MG63 (cell line): ENCODE measurements at regions not wholly inside any gene's neighbourhood (a gene's known extent, or its start where the extent isn't known, plus 50 kb on each side); places are given as distances from the start of the nearest gene placed in this dataset.

Source experiments
- DNase-seq: peaks from one replicate; pipeline ENCODE4 v3.0.0-alpha.2; 2020
- H3K27me3 ChIP-seq: fragments of 250-450 bp; sonication (Bioruptor Pico); 2 replicates; pipeline ENCODE4 v1.5.1; 2020; ENCODE audit warnings: mild to moderate bottlenecking, moderate library complexity
- H3K36me3 ChIP-seq: fragments of 250-450 bp; sonication (Bioruptor Pico); 2 replicates; pipeline ENCODE4 v1.5.1; 2020; ENCODE audit warnings: mild to moderate bottlenecking, moderate library complexity
- H3K4me3 ChIP-seq: fragments of 250-450 bp; sonication (Bioruptor Pico); 2 replicates; pipeline ENCODE4 v1.5.1; 2020; ENCODE audit warnings: mild to moderate bottlenecking, moderate library complexity
- H3K9me3 ChIP-seq: fragments of 250-450 bp; sonication (Bioruptor Pico); 2 replicates; pipeline ENCODE4 v1.5.1; 2020; ENCODE audit warnings: mild to moderate bottlenecking, moderate library complexity

GRCh38 chr2:120864981-120865380, 129.3 kb downstream of the GLI2 start:
- H3K36me3 ChIP-seq, result no peaks in the 10 kb centered on the region
- no peaks in the 10 kb centered on the region for H3K9me3 ChIP-seq
- H3K27me3 ChIP-seq, result no peaks in the 10 kb centered on the region
- H3K4me3 ChIP-seq, result no peak overlapping the region
- DNase-seq, result peak; percentile 70

DNA sequence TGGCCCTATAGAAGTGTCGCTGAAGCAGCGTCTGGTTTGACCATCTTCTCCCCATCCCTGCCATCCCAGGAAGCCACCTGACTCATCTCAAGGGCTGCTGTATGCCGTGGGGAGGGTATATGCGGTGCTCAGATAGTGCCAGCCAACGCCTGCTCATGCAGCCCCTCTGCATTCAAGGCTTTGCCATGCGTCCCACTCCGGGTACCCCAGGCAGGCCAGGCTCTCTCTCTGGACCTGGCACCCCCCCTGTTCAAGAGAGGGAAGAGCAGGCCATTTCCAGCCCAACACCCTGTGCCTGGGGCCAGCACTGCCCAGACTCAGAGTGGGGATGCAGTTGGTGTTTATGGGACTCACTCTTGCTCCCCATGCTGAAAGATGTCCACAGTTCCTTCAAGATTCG, 130.0 kb downstream of the GLI2 start:
- H3K4me3 ChIP-seq, result no peak overlapping the region
- H3K9me3 ChIP-seq, result no peaks in the 10 kb centered on the region
- no peak for DNase-seq
- no peaks in the 10 kb centered on the region for H3K27me3 ChIP-seq
- no peaks in the 10 kb centered on the region for H3K36me3 ChIP-seq

DNA sequence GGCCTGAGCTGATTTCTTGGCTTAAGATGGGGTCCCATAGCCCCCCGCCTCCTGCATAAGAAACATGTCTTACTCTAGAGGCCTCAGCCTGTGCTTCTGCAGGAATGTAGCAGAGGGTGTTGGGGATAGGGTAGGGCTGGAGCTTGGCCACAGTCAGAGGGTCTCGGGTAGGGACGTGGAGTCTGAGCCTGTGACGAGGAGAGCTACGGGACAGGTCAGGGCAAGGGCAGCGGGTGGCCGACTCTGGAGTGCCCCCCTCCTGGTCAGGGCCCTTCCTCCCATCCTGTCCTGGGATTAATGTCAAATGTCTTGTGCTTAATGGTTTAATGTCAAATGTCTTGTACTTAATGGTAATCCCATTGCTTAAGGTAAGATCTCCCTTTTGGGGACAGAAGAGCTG, 130.4 kb downstream of the GLI2 start:
- no peak for DNase-seq
- Histone ChIP-seq H3K27me3 (no peaks in the 10 kb centered on the region), H3K4me3 (no peak overlapping the region), H3K9me3 (no peaks in the 10 kb centered on the region), H3K36me3 (no peaks in the 10 kb centered on the region)

DNA sequence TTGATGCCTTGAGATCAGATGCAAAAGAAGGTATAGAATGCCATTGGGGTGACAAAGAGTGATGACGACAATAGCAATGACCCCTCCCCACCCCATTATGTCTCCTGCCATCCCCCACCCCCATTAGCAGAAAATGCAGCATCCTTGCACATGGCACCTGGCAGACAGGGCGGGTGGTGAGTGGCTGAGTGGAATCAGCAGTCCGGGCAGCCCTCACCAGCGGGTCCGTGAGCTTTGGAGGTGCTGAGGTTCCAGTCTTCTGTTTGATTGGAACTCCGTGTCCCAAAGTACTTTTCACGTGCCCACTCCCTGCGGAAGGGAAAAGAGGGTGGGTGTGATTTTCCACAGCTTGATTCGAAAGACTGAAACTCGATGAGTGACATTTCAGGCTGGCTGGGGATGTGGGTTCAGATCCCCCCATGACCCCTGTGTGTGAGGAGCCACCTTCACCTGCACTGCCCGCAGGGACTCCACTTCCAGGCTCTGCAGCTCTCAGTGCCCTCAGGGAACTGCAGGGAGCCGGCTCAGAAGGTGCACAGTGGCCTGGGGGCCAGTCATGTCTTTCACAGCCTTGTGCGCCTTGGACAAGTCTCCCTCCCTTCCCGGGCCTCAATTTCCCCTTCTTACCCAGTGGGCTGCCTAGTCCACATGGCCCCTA, 130.9 kb downstream of the GLI2 start:
- Histone ChIP-seq H3K9me3 (no peaks in the 10 kb centered on the region), H3K4me3 (peak overlapping the region; percentile 35), H3K36me3 (no peaks in the 10 kb centered on the region), H3K27me3 (no peaks in the 10 kb centered on the region)
- no peak for DNase-seq

- no peaks in the 10 kb centered on the region for H3K27me3 ChIP-seq
- peak; percentile 89 for DNase-seq
- peak overlapping the region; percentile 35 for H3K4me3 ChIP-seq
- no peaks in the 10 kb centered on the region for H3K9me3 ChIP-seq
- H3K36me3 ChIP-seq, result no peaks in the 10 kb centered on the region
Measured at GRCh38 chr2:120867290-120868241, 131.9 kb downstream of the GLI2 start.

GRCh38 chr2:120868366-120868765, 132.7 kb downstream of the GLI2 start:
- no peak for DNase-seq
- H3K4me3 ChIP-seq, result no peak overlapping the region
- no peaks in the 10 kb centered on the region for H3K9me3 ChIP-seq
- H3K36me3 ChIP-seq, result no peaks in the 10 kb centered on the region
- no peaks in the 10 kb centered on the region for H3K27me3 ChIP-seq

DNA sequence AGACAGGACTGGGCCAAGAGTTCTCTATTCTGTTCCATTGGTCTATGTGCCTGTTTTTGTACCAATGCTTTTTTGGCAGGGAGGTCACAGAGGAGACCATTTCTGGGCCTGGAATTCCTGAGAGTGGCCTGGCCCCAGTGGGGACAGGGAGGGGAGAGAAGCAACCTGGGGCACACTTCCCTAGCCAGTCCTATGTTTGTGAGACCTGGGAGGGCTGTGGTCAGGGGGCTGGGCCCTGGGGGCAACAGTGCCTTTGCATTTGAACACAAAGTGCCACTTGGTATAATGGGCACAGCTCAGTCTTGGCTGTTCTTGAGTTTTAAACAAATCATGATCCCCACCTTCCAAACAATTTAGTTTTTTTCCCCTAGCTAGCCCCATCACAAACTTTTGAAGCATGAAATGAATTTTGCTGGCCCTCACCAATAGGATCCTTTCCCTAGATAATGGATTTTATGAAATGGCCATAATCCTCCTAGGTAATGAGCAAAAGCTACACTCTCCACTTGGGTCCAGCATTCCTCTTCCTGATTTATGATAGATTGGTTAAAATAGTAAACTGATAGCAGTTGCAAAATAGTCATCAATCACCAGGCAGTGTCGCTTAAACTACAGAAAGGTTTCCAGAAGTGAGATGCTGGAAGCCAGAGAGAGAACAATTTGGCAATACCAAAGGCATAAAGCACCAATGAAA, 133.5 kb downstream of the GLI2 start:
- H3K4me3 ChIP-seq, result no peak overlapping the region
- H3K27me3 ChIP-seq, result no peaks in the 10 kb centered on the region
- DNase-seq, result no peak
- no peaks in the 10 kb centered on the region for H3K36me3 ChIP-seq
- no peaks in the 10 kb centered on the region for H3K9me3 ChIP-seq

DNA sequence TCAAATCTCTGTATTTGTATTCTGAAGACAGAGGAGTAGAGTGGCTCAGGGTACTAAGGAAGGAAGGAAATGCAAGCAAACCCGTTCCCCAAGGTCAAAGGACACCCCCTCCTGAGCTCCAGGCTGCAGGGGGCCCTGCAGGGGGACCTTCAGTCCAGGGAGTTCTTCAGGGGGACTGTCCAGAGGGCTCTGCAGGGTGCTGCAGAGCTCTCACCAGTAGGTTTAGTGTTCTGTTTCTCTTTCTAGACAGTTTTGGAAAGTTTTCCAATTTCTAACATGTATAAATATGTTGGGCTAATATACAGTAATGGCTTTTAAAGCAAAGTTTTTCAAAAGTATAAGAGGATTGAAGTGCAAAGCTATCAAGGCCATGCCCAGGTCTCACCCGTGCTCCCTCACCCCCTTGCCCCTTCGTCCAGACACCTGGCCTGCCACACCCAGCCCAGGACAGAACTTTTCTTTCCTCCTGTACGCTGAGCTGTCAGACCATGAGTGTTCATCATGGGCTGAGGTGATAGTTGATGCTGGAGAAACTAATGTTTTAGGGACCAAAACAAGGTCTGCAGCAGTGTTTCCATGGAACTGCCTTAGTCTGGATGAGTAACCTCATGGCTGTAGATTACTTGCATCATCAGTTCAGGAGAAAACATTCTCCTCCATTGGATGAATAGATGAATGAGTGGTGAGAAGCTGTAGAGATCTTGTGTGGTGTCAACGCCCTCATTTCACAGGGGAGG, 134.2 kb downstream of the GLI2 start:
- H3K9me3 ChIP-seq, result no peaks in the 10 kb centered on the region
- H3K36me3 ChIP-seq, result no peaks in the 10 kb centered on the region
- no peak for DNase-seq
- no peak overlapping the region for H3K4me3 ChIP-seq
- no peaks in the 10 kb centered on the region for H3K27me3 ChIP-seq

DNA sequence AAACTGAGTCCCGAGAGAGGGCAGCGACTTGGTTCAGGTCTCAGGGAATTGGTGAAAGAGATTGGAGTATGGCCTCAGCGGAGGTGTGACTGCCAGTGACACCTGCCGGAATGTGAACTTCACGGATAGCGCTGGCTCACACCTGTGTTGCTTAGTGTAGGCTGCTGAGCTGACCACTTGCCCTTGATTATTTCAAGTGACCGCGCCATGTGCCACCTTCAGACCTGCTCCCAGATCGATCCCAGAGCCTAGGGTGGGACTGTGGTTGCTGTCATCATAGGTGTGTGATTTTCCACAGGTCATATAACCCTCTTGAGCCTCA, 134.8 kb downstream of the GLI2 start:
- H3K4me3 ChIP-seq, result no peak overlapping the region
- no peaks in the 10 kb centered on the region for H3K36me3 ChIP-seq
- no peaks in the 10 kb centered on the region for H3K9me3 ChIP-seq
- no peak for DNase-seq
- H3K27me3 ChIP-seq, result no peaks in the 10 kb centered on the region

DNA sequence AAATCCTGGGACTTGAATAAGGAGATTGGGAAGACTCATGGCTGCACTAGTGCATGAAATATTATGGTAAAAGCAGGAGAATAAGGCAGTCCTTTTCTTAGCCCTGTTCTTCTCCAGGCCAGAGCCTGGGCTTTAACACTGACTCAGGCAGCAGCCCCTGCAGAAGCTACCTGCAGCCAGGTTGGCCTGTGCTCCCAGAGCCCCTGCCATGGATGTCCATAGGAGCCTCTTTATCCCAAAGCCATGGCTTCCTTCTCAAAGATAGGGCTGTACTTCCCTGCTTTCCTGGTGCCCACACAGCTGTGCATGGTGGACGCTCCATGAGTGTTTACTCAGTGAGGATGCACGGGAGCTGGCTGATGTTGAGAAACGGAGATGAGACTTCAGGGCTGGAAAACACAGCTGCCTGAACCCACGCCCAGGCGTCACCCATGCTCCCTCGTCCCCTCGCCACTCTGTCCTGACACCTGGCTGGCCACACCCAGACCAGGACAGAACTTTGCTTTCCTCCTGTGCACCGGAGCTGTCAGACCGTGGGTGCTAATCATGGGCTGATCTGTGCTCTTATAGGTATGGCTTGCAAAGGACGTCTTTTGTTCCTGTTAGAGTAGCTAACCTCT, 135.5 kb downstream of the GLI2 start:
- no peak for DNase-seq
- no peak overlapping the region for H3K4me3 ChIP-seq
- no peaks in the 10 kb centered on the region for H3K36me3 ChIP-seq
- no peaks in the 10 kb centered on the region for H3K9me3 ChIP-seq
- H3K27me3 ChIP-seq, result no peaks in the 10 kb centered on the region

GRCh38 chr2:120871881-120872620, 136.4 kb downstream of the GLI2 start:
- H3K9me3 ChIP-seq, result no peaks in the 10 kb centered on the region
- H3K36me3 ChIP-seq, result no peaks in the 10 kb centered on the region
- H3K4me3 ChIP-seq, result no peak overlapping the region
- H3K27me3 ChIP-seq, result no peaks in the 10 kb centered on the region
- DNase-seq, result no peak

DNA sequence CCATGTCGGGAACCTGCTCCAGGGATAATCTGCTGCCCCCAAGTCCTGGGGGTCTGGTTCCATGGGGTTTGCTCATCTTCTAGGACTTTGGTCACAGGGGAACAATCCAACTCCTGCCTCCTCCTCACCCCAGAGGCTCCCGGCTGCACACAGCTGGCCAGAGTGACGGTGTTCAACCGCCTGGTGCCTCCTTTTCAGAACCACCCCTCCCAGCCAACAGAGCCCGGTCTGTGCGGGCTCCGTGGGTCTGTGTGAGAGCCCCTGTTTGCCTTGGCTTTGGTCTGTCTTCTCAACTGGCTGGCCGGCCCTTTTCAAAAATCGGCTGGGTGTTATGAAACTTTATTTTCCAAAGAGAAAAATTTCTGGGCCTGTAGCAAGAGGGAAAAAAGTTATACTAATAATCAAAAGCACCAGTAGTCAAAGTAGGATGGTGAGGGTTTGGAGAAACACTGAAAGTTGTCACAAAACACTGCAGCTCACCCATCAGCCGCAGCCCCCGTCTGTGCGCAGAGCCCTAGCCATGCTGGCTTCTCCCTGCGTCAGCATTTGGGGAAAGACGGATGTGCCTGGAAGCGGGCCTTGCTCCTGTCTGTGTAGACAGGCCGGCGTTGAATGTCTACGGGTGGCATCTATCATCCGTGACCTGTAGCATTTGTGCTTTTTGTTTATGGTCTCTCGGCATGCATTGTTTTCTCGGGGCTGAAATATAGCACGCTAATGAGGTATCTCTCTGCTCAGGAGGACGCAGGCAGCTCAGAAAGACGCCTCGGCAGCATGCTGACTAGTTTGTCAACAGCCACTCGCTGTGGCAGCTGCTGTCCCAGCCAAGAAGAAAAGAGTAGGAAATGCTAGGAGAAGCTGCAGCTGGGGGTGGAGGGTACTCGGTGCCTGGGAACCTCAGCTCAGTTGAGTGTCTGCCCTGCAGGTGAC, 138.6 kb downstream of the GLI2 start:
- H3K4me3 ChIP-seq, result no peak overlapping the region
- no peaks in the 10 kb centered on the region for H3K9me3 ChIP-seq
- no peaks in the 10 kb centered on the region for H3K36me3 ChIP-seq
- no peak for DNase-seq
- H3K27me3 ChIP-seq, result no peaks in the 10 kb centered on the region

- H3K27me3 ChIP-seq, result no peaks in the 10 kb centered on the region
- H3K36me3 ChIP-seq, result no peaks in the 10 kb centered on the region
- DNase-seq, result no peak
- H3K4me3 ChIP-seq, result no peak overlapping the region
- no peaks in the 10 kb centered on the region for H3K9me3 ChIP-seq
Measured at GRCh38 chr2:120874888-120875275, 139.2 kb downstream of the GLI2 start.

DNA sequence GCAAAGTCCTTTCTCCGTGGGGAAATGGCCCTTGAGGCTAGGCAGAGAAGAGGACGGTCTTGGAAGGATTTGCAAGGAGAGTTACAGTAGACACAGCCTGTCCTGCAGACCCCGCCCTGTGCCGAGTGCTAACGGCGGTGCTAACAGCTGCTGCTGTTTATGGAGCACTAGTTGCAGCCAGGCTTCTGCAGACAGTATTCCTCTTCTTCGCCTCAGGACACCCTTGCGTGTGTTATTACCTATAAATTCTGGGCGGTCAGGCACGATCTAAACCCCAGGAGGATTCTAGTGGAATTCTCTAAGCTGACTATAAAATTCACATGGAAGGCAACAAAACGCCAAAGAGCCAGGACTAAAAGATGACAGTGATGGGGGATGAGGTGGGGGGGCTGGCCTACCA, 139.8 kb downstream of the GLI2 start:
- Histone ChIP-seq H3K27me3 (no peaks in the 10 kb centered on the region), H3K36me3 (no peaks in the 10 kb centered on the region), H3K4me3 (no peak overlapping the region), H3K9me3 (no peaks in the 10 kb centered on the region)
- DNase-seq, result no peak
